Liver (tissue), 7 donors: ENCODE measurements at regions not wholly inside any gene's neighbourhood (a gene's known extent, or its start where the extent isn't known, plus 50 kb on each side); places are given as distances from the start of the nearest gene placed in this dataset.

Experiments
- DNase-seq: peaks from one replicate; pipeline ENCODE4 v3.0.0-alpha.2; 2017; ENCODE audit warnings: low spot score
- H3K27ac ChIP-seq, 2 donors: one replicate each; pipeline ENCODE4 v1.7.0; 2013; ENCODE audit warnings: inconsistent platforms in 2 of 2, low read length in 2 of 2, control low read depth in 1 of 2, low read depth in 1 of 2, mild to moderate bottlenecking in 1 of 2
- H3K27me3 ChIP-seq, 4 donors: one replicate each; pipeline versions ENCODE4 v1.6.1 to v1.7.0; 2013; ENCODE audit warnings: low read length in 3 of 4, inconsistent platforms in 1 of 4, mild to moderate bottlenecking in 1 of 4, moderate library complexity in 1 of 4; ENCODE audit not compliant: control insufficient read depth in 4 of 4, insufficient read depth in 4 of 4
- H3K36me3 ChIP-seq, 4 donors: one replicate each; pipeline versions ENCODE4 v1.6.1 to v1.7.0; 2013; ENCODE audit warnings: low read length in 3 of 4, mild to moderate bottlenecking in 3 of 4, low read depth in 1 of 4, moderate library complexity in 1 of 4; ENCODE audit not compliant: control insufficient read depth in 4 of 4, insufficient read depth in 3 of 4
- H3K4me1 ChIP-seq, 4 donors: one replicate each; pipeline versions ENCODE4 v1.6.1 to v1.7.0; 2013; ENCODE audit warnings: low read length in 3 of 4, mild to moderate bottlenecking in 3 of 4, moderate library complexity in 1 of 4; ENCODE audit not compliant: control insufficient read depth in 4 of 4, insufficient read depth in 4 of 4
- H3K4me3 ChIP-seq, 3 donors: one replicate each; pipeline versions ENCODE4 v1.6.1 to v1.7.0; 2013; ENCODE audit warnings: low read length in 3 of 3, control low read depth in 1 of 3, low read depth in 1 of 3, mild to moderate bottlenecking in 1 of 3
- H3K9ac ChIP-seq, 2 donors: one replicate each; pipeline ENCODE4 v1.7.0; 2013; ENCODE audit warnings: low read length in 2 of 2, mild to moderate bottlenecking in 2 of 2, moderate library complexity in 2 of 2, control low read depth in 1 of 2, low read depth in 1 of 2
- H3K9me3 ChIP-seq, 4 donors: one replicate each; pipeline versions ENCODE4 v1.6.1 to v1.7.0; 2013; ENCODE audit warnings: low read length in 3 of 4; ENCODE audit not compliant: control insufficient read depth in 4 of 4
- EGR1 ChIP-seq, 2 donors: IDR thresholded peaks; 2 replicates each; pipeline ENCODE4 v1.6.1; 2016 to 2018; ENCODE audit warnings: antibody characterized with exemption in 2 of 2, low read depth in 2 of 2
- FOXA1 ChIP-seq: IDR thresholded peaks from 2 replicates; pipeline ENCODE4 v1.6.1; 2016; ENCODE audit warnings: antibody characterized with exemption
- FOXA2 ChIP-seq: IDR thresholded peaks from 2 replicates; pipeline ENCODE4 v1.6.1; 2016; ENCODE audit warnings: antibody characterized with exemption
- GABPA ChIP-seq, 2 donors: IDR thresholded peaks in 1 of 2; conservative IDR thresholded peaks in 1 of 2; 2 replicates each; pipeline ENCODE4 v1.6.1; 2016; ENCODE audit warnings: antibody characterized with exemption in 2 of 2, mild to moderate bottlenecking in 1 of 2, moderate library complexity in 1 of 2
- HNF4A ChIP-seq, 2 donors: conservative IDR thresholded peaks; 2 replicates each; pipeline ENCODE4 v1.6.1; 2016; ENCODE audit warnings: antibody characterized with exemption in 2 of 2, mild to moderate bottlenecking in 2 of 2
- HNF4G ChIP-seq: IDR thresholded peaks from 2 replicates; pipeline ENCODE4 v1.6.1; 2016; ENCODE audit warnings: antibody characterized with exemption
- JUND ChIP-seq, 2 donors: IDR thresholded peaks; 2 replicates each; pipeline ENCODE4 v1.6.1; 2016; ENCODE audit warnings: antibody characterized with exemption in 2 of 2
- NR2F2 ChIP-seq: IDR thresholded peaks from 2 replicates; pipeline ENCODE4 v1.6.1; 2016; ENCODE audit warnings: antibody characterized with exemption
- RAD21 ChIP-seq, 2 donors: IDR thresholded peaks; 2 replicates each; pipeline ENCODE4 v1.6.1; 2016; ENCODE audit warnings: antibody characterized with exemption in 2 of 2, mild to moderate bottlenecking in 2 of 2
- SP1 ChIP-seq: IDR thresholded peaks from 2 replicates; pipeline ENCODE4 v1.6.1; 2018; ENCODE audit warnings: antibody characterized with exemption, mild to moderate bottlenecking
- TAF1 ChIP-seq: conservative IDR thresholded peaks from 2 replicates; pipeline ENCODE4 v1.6.1; 2016; ENCODE audit warnings: antibody characterized with exemption, mild to moderate bottlenecking
- YY1 ChIP-seq: IDR thresholded peaks from 2 replicates; pipeline ENCODE4 v1.6.1; 2016; ENCODE audit warnings: antibody characterized with exemption, mild to moderate bottlenecking
- WGBS: extraction: QIAGEN DNeasy Blood & Tissue Kit; methylation state at CpG from one replicate; pipeline ENCODE4 v1.1.7; 2013; 5-methylcytosine and 5-hydroxymethylcytosine counted together
- TF ChIP-seq, protein P1 (sequence below): IDR thresholded peaks from 2 replicates; pipeline ENCODE4 v1.6.1; 2016; ENCODE audit warnings: antibody characterized with exemption
- TF ChIP-seq, protein P2 (sequence below): IDR thresholded peaks from 2 replicates; pipeline ENCODE4 v1.6.1; 2016; ENCODE audit warnings: antibody characterized with exemption
- TF ChIP-seq, protein P3 (sequence below): IDR thresholded peaks from 2 replicates; pipeline ENCODE4 v1.6.1; 2016; ENCODE audit warnings: antibody characterized with exemption, mild to moderate bottlenecking
- donor health status: healthy.
- donor health status: healthy.
- donor health status: healthy.
- donor health status: healthy.

DNA sequence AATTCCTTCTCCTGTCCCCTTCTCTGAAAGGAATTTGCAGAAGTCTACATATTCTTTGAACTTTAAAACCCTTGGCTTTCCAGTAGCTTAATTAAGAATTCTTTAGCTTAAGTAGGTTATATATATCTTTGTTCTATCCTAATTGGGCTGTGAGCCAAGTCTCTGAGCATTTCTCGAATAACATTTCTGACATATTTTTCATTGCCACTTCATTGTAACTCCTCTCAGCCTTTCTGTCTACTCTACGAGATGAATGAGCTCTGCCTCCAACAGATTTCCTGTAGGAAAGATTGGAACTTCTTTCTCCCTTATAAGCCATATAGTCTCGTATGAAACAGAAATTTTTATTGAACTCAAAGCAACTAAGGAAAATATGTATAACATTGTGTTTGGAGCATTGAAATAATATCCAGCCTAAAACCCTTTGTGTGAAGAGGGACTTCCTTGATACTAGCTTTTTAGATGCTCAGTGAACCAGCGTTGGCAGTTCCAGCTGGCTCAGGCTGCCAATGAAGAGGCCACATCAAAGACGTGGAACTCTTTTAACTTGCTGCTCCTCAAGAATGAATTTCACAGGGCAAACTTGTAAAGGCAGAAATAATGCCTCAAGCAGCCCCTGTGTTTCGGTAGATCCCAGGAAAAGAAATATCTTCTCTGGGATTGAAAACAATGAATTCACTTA is 87.7 kb upstream of the NOX3 start:
- no peaks in the 10 kb centered on the region for H3K4me1 ChIP-seq
- DNase-seq: no peak
- 68% methylated on average over 6 of the region's 6 CpGs for WGBS

DNA sequence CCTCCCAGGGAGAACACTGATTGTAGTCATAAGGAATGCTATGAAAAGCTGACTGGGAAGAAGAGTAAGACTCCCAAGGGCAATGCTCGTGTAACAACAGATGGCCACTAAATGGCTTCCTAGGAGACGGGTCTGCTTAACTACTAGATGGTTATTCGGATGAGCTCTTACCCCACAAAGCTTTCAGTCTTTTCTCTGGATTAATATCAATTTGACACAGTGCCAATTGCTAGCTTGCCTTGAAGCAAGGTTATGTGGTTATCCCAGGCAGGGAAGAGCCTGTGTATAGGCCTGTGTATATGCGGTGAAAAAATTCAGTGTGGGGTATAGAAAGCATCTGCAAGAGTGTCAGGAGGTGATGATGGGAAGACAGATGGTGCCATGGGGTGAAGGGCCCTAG is 86.4 kb upstream of the NOX3 start:
- no peak overlapping the region for H3K27ac ChIP-seq
- H3K36me3 ChIP-seq: no peaks in the 10 kb centered on the region
- no peak for DNase-seq
- whole genome bisulfite sequencing: 91% methylated on average over 4 of the region's 4 CpGs
- H3K27me3 ChIP-seq: no peaks in the 10 kb centered on the region
- no peak for TF ChIP-seq NR2F2
- TF ChIP-seq, protein P1, sequence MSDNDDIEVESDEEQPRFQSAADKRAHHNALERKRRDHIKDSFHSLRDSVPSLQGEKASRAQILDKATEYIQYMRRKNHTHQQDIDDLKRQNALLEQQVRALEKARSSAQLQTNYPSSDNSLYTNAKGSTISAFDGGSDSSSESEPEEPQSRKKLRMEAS: no peak
- TF ChIP-seq FOXA1: no peak
- TF ChIP-seq HNF4A (conservative IDR thresholded peaks at IDR 0.05): no peak
- TF ChIP-seq, protein P2, sequence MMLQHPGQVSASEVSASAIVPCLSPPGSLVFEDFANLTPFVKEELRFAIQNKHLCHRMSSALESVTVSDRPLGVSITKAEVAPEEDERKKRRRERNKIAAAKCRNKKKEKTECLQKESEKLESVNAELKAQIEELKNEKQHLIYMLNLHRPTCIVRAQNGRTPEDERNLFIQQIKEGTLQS: no peak
- no peak for TF ChIP-seq HNF4G
- no peak for TF ChIP-seq JUND (IDR thresholded peaks at IDR 0.05)
- no peak for TF ChIP-seq FOXA2
- no peak for TF ChIP-seq TAF1
- TF ChIP-seq, protein P3, sequence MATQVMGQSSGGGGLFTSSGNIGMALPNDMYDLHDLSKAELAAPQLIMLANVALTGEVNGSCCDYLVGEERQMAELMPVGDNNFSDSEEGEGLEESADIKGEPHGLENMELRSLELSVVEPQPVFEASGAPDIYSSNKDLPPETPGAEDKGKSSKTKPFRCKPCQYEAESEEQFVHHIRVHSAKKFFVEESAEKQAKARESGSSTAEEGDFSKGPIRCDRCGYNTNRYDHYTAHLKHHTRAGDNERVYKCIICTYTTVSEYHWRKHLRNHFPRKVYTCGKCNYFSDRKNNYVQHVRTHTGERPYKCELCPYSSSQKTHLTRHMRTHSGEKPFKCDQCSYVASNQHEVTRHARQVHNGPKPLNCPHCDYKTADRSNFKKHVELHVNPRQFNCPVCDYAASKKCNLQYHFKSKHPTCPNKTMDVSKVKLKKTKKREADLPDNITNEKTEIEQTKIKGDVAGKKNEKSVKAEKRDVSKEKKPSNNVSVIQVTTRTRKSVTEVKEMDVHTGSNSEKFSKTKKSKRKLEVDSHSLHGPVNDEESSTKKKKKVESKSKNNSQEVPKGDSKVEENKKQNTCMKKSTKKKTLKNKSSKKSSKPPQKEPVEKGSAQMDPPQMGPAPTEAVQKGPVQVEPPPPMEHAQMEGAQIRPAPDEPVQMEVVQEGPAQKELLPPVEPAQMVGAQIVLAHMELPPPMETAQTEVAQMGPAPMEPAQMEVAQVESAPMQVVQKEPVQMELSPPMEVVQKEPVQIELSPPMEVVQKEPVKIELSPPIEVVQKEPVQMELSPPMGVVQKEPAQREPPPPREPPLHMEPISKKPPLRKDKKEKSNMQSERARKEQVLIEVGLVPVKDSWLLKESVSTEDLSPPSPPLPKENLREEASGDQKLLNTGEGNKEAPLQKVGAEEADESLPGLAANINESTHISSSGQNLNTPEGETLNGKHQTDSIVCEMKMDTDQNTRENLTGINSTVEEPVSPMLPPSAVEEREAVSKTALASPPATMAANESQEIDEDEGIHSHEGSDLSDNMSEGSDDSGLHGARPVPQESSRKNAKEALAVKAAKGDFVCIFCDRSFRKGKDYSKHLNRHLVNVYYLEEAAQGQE: no peak
- TF ChIP-seq EGR1 (IDR thresholded peaks at IDR 0.05; ENCODE audit: low read depth in 2 of 2): no peak
- TF ChIP-seq RAD21 (IDR thresholded peaks at IDR 0.05): no peak
- TF ChIP-seq GABPA (IDR thresholded peaks at IDR 0.05 in 1 of 2, conservative IDR thresholded peaks at IDR 0.05 in 1 of 2): no peak
- no peak for TF ChIP-seq SP1
- no peak for TF ChIP-seq YY1
- H3K4me3 ChIP-seq: no peak overlapping the region
- H3K9ac ChIP-seq: no peak overlapping the region
- no peaks in the 10 kb centered on the region for H3K9me3 ChIP-seq
- no peaks in the 10 kb centered on the region for H3K4me1 ChIP-seq

More for the DNA sequence above, 87.7 kb upstream of the NOX3 start:
- TF ChIP-seq GABPA (IDR thresholded peaks at IDR 0.05 in 1 of 2, conservative IDR thresholded peaks at IDR 0.05 in 1 of 2) (no peak), EGR1 (IDR thresholded peaks at IDR 0.05; ENCODE audit: low read depth in 2 of 2) (no peak), FOXA1 (no peak), JUND (IDR thresholded peaks at IDR 0.05) (no peak)
- TF ChIP-seq, protein P3: no peak
- H3K4me3 ChIP-seq: no peak overlapping the region
- no peak overlapping the region for H3K27ac ChIP-seq
- no peaks in the 10 kb centered on the region for H3K36me3 ChIP-seq
- H3K9ac ChIP-seq: no peak overlapping the region
- no peaks in the 10 kb centered on the region for H3K27me3 ChIP-seq
- no peaks in the 10 kb centered on the region for H3K9me3 ChIP-seq
